ENCODE measurements at regions not wholly inside any gene's neighbourhood (a gene's known extent, or its start where the extent isn't known, plus 50 kb on each side); places are given as distances from the start of the nearest gene placed in this dataset.

- H3K27ac ChIP-seq: no peak overlapping the region
- no peak for TF ChIP-seq CTCF (IDR thresholded peaks at IDR 0.05)
- no peak overlapping the region for H3K4me3 ChIP-seq
- no peak for DNase-seq (ENCODE audit: low spot score)
These were observed 316.8 kb upstream of the CHRM2 start for GRCh38 chr7:136551618-136552017.

DNA sequence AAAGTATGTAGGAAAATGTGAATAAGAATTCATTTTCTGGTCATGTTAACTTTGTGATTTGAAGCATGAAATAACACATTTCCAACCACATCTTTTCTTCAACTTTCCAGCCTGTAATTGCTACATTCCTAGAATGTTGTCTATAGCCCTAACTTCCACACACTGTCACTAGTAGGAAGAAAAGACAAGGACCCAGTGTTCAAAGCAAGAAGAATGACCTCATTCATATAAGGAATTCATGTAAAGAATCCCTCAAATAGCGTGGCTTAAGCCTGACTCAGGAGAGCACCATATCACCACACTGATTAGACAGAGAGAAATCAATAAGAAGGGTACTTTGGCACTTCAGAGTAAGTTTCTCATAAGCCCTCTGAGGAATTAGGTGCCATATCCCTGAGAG is 318.7 kb upstream of the CHRM2 start:
- H3K4me3 ChIP-seq: no peak overlapping the region
- no peak for TF ChIP-seq CTCF (IDR thresholded peaks at IDR 0.05)

DNA sequence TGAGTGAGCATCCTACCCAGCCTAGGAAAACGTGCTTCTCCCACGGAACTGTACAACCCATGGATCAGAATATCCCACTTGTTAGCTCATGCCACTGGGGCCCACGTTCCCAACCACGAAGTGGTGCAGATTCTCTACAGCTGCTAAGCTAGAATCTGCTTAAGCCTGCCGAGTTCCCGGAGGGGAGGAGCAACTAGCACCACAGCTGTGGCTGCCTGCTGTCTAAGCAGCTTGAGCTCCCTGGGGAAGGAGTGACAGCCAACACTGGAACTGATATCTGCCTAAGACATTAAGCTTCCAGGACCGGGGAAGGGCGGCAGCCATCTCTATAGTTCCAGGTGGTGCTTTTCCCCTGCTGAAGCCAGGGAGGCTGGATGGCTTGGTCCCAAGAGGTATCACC is 334.7 kb upstream of the CHRM2 start:
- no peak overlapping the region for H3K27ac ChIP-seq
- no peak for TF ChIP-seq CTCF (IDR thresholded peaks at IDR 0.05)
- no peak overlapping the region for H3K4me3 ChIP-seq
- no peak for DNase-seq (ENCODE audit: low spot score)

More for the DNA sequence above, 318.7 kb upstream of the CHRM2 start:
- DNase-seq (ENCODE audit: low spot score): no peak
- H3K27ac ChIP-seq: no peak overlapping the region

GRCh38 chr7:136530831-136531230 is 337.6 kb upstream of the CHRM2 start:
- TF ChIP-seq CTCF (IDR thresholded peaks at IDR 0.05): no peak
- H3K4me3 ChIP-seq: no peak overlapping the region
- no peak overlapping the region for H3K27ac ChIP-seq
- no peak for DNase-seq (ENCODE audit: low spot score)

GRCh38 chr7:136528329-136528728 is 340.1 kb upstream of the CHRM2 start:
- Histone ChIP-seq H3K27ac (no peak overlapping the region), H3K4me3 (no peak overlapping the region)
- no peak for TF ChIP-seq CTCF (IDR thresholded peaks at IDR 0.05)
- no peak for DNase-seq (ENCODE audit: low spot score)

- Histone ChIP-seq H3K27ac (no peak overlapping the region), H3K4me3 (no peak overlapping the region)
- no peak for TF ChIP-seq CTCF (IDR thresholded peaks at IDR 0.05)
- DNase-seq (ENCODE audit: low spot score): no peak
These were observed 340.9 kb upstream of the CHRM2 start for GRCh38 chr7:136527554-136527953.

GRCh38 chr7:136526408-136527105 is 341.9 kb upstream of the CHRM2 start:
- TF ChIP-seq CTCF (IDR thresholded peaks at IDR 0.05): no peak
- no peak for DNase-seq (ENCODE audit: low spot score)
- no peak overlapping the region for H3K27ac ChIP-seq
- H3K4me3 ChIP-seq: no peak overlapping the region
